Tibial nerve (tissue), 4 donors: ENCODE measurements at regions not wholly inside any gene's neighbourhood (a gene's known extent, or its start where the extent isn't known, plus 50 kb on each side); places are given as distances from the start of the nearest gene placed in this dataset.
A peak's percentile ranks its signal among the peaks of the same experiment; 100 is the strongest.

Source experiments
- EP300 ChIP-seq, 2 donors: sonication (generic); formaldehyde crosslinking; IDR thresholded peaks; one replicate each; pipeline ENCODE4 v1.6.1; 2017; ENCODE audit warnings: antibody characterized with exemption in 2 of 2, mild to moderate bottlenecking in 1 of 2
- TF ChIP-seq, protein P1 (sequence below), 5 experiments: fragments of 200-600 bp in 3 of 5; fragments of 450-650 bp in 2 of 5; sonication (generic) in 3 of 5; IDR thresholded peaks; one replicate each; pipeline ENCODE4 v1.5.1; 2016 to 2019; ENCODE audit warnings: antibody characterized with exemption in 5 of 5, mild to moderate bottlenecking in 3 of 5, moderate library complexity in 2 of 5

DNA sequence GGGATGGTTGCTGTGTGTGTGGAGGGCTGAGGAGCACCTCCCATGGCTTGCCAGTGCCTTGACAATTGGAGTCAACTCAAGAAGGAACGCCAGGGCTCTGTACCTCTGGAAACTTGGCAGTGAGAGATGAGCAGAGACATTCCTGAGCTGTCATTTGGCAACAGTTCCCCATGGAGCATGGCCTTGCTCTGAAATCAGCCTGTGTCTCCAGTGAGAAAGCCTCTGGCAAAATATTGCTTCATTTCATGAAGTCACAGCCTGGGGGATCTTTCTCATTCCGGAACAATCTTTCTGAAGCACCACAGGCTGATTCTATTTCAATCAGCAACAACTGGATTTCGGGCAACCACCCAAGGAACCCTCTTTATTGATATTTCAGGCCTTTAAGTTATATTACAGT is 52.2 kb upstream of the FNDC1 start:
- peak in 1 of 2 donors; percentile 5 for TF ChIP-seq EP300 (IDR thresholded peaks at IDR 0.05)
- TF ChIP-seq, protein P1, sequence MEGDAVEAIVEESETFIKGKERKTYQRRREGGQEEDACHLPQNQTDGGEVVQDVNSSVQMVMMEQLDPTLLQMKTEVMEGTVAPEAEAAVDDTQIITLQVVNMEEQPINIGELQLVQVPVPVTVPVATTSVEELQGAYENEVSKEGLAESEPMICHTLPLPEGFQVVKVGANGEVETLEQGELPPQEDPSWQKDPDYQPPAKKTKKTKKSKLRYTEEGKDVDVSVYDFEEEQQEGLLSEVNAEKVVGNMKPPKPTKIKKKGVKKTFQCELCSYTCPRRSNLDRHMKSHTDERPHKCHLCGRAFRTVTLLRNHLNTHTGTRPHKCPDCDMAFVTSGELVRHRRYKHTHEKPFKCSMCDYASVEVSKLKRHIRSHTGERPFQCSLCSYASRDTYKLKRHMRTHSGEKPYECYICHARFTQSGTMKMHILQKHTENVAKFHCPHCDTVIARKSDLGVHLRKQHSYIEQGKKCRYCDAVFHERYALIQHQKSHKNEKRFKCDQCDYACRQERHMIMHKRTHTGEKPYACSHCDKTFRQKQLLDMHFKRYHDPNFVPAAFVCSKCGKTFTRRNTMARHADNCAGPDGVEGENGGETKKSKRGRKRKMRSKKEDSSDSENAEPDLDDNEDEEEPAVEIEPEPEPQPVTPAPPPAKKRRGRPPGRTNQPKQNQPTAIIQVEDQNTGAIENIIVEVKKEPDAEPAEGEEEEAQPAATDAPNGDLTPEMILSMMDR (IDR thresholded peaks at IDR 0.05): no peak
